ENCODE measurements at regions not wholly inside any gene's neighbourhood (a gene's known extent, or its start where the extent isn't known, plus 50 kb on each side); places are given as distances from the start of the nearest gene placed in this dataset. TPM values are rescaled to one million over a fixed set of nuclear protein-coding genes. Genes with fewer than 3 reads are reported as not detected.

DNA sequence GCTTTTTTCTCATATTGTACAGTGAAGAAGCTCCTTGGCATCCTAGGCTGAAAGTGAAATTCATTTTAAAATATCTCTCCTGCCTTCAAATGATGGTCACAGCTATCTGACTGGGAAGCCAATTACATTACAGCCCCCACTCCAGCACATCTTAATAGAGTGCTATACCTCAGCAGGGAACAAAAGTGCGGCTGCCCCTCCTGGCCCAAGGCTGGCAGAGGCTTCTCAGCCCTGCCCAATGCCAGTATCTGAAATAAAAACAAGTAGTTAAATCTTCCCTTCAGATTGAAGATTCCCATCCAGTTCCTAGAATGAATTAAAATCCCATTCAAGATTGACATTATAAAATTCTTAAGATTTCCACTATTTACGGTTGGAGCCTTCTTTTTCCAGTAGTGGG, 54.9 kb upstream of the GNG2 start:
- peaks cover 1% of the 10 kb centered on the region for H3K4me1 ChIP-seq (ENCODE audit: insufficient read depth)
- no peaks in the 10 kb centered on the region for H3K9me3 ChIP-seq
- H3K36me3 ChIP-seq = no peaks in the 10 kb centered on the region
- no peak overlapping the region for H3K27ac ChIP-seq
- DNase-seq = no peak
- intact Hi-C loops (cut with DNase I) = loop anchor here in 1 of 4 donors (5.0 kb wide), 1 partner anchor 833 kb away; no protein-coding TSS in a partner anchor
- WGBS, 3 donors = 57 to 74% (median 73%) methylated on average over 2 of the region's 2 CpGs
- TF ChIP-seq, protein P1, sequence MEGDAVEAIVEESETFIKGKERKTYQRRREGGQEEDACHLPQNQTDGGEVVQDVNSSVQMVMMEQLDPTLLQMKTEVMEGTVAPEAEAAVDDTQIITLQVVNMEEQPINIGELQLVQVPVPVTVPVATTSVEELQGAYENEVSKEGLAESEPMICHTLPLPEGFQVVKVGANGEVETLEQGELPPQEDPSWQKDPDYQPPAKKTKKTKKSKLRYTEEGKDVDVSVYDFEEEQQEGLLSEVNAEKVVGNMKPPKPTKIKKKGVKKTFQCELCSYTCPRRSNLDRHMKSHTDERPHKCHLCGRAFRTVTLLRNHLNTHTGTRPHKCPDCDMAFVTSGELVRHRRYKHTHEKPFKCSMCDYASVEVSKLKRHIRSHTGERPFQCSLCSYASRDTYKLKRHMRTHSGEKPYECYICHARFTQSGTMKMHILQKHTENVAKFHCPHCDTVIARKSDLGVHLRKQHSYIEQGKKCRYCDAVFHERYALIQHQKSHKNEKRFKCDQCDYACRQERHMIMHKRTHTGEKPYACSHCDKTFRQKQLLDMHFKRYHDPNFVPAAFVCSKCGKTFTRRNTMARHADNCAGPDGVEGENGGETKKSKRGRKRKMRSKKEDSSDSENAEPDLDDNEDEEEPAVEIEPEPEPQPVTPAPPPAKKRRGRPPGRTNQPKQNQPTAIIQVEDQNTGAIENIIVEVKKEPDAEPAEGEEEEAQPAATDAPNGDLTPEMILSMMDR (IDR thresholded peaks at IDR 0.05) = no peak
- TF ChIP-seq POLR2A (IDR thresholded peaks at IDR 0.05) (no peak), EP300 (IDR thresholded peaks at IDR 0.05) (no peak)
- no peak overlapping the region for H3K4me3 ChIP-seq
- H3K27me3 ChIP-seq = no peaks in the 10 kb centered on the region

- TF ChIP-seq EP300 (IDR thresholded peaks at IDR 0.05) = no peak
- TF ChIP-seq POLR2A (IDR thresholded peaks at IDR 0.05) = no peak
- TF ChIP-seq, protein P1 (IDR thresholded peaks at IDR 0.05) = no peak
- Histone ChIP-seq H3K4me1 (ENCODE audit: insufficient read depth) (peaks cover 1% of the 10 kb centered on the region), H3K27me3 (no peaks in the 10 kb centered on the region), H3K4me3 (no peak overlapping the region), H3K36me3 (no peaks in the 10 kb centered on the region), H3K27ac (no peak overlapping the region), H3K9me3 (no peaks in the 10 kb centered on the region)
- DNase-seq = no peak
- WGBS, 3 donors = 43 to 54% (median 47%) methylated on average over 6 of the region's 6 CpGs
- intact Hi-C loops (cut with DNase I) = loop anchor here in 1 of 4 donors (5.0 kb wide), 1 partner anchor 834 kb away; no protein-coding TSS in a partner anchor
Measured at GRCh38 chr14:51806026-51807023, 54.1 kb upstream of the GNG2 start.

GRCh38 chr14:51807356-51807755, 53.1 kb upstream of the GNG2 start:
- TF ChIP-seq EP300 (IDR thresholded peaks at IDR 0.05) (no peak), POLR2A (IDR thresholded peaks at IDR 0.05) (no peak)
- TF ChIP-seq, protein P1 (IDR thresholded peaks at IDR 0.05) = no peak
- H3K4me1 ChIP-seq (ENCODE audit: insufficient read depth) = peaks cover 1% of the 10 kb centered on the region
- DNase-seq = no peak
- no peak overlapping the region for H3K27ac ChIP-seq
- intact Hi-C loops (cut with DNase I) = loop anchor here in 1 of 4 donors (5.0 kb wide), 1 partner anchor 835 kb away; no protein-coding TSS in a partner anchor
- no peak overlapping the region for H3K4me3 ChIP-seq
- WGBS, 3 donors = 19 to 43% (median 39%) methylated on average over 6 of the region's 6 CpGs
- no peaks in the 10 kb centered on the region for H3K9me3 ChIP-seq
- no peaks in the 10 kb centered on the region for H3K27me3 ChIP-seq
- no peaks in the 10 kb centered on the region for H3K36me3 ChIP-seq

Small RNA genes lying in the stretch of these regions (small RNA-seq; reads per million reads assigned to genes)
- not detected for gene AL079307.3
